Right renal cortex interstitium (tissue), 3 donors: ENCODE measurements at regions not wholly inside any gene's neighbourhood (a gene's known extent, or its start where the extent isn't known, plus 50 kb on each side); places are given as distances from the start of the nearest gene placed in this dataset.

Experiments used
- DNase-seq, 3 donors: peaks; one replicate each; pipeline ENCODE4 v3.0.0-alpha.2; 2013; ENCODE audit warnings: low read depth in 3 of 3, low spot score in 2 of 3

- DNase-seq = no peak
Measured at GRCh38 chr21:16768096-16768495, 744.7 kb upstream of the CXADR start.

- DNase-seq = no peak
Measured at GRCh38 chr21:16770266-16770665, 742.6 kb upstream of the CXADR start.

GRCh38 chr21:16773206-16773605 is 739.6 kb upstream of the CXADR start:
- no peak for DNase-seq

- DNase-seq = no peak
Measured at GRCh38 chr21:16775076-16775475, 737.8 kb upstream of the CXADR start.

GRCh38 chr21:16777041-16777720 is 735.7 kb upstream of the CXADR start:
- DNase-seq = no peak

GRCh38 chr21:16788584-16788983 is 724.3 kb upstream of the CXADR start:
- no peak for DNase-seq

GRCh38 chr21:16789636-16790035 is 723.2 kb upstream of the CXADR start:
- DNase-seq = no peak

- no peak for DNase-seq
Measured at GRCh38 chr21:16792101-16792500, 720.7 kb upstream of the CXADR start.

GRCh38 chr21:16794950-16795349 is 717.9 kb upstream of the CXADR start:
- no peak for DNase-seq

- DNase-seq = no peak
Measured at GRCh38 chr21:16796776-16797175, 716.1 kb upstream of the CXADR start.

GRCh38 chr21:16797540-16797939 is 715.3 kb upstream of the CXADR start:
- no peak for DNase-seq

GRCh38 chr21:16797966-16798365 is 714.9 kb upstream of the CXADR start:
- no peak for DNase-seq

GRCh38 chr21:16800536-16801275 is 712.1 kb upstream of the CXADR start:
- DNase-seq = no peak

- no peak for DNase-seq
Measured at GRCh38 chr21:16811011-16811410, 701.8 kb upstream of the CXADR start.

- no peak for DNase-seq
Measured at GRCh38 chr21:16811970-16812369, 700.9 kb upstream of the CXADR start.

- DNase-seq = no peak
Measured at GRCh38 chr21:16815243-16815642, 697.6 kb upstream of the CXADR start.

GRCh38 chr21:16821588-16821987 is 691.3 kb upstream of the CXADR start:
- DNase-seq = no peak

GRCh38 chr21:16829532-16829931 is 683.3 kb upstream of the CXADR start:
- no peak for DNase-seq

GRCh38 chr21:16832791-16833190 is 680.1 kb upstream of the CXADR start:
- DNase-seq = no peak

- DNase-seq = no peak
Measured at GRCh38 chr21:16834791-16835190, 678.1 kb upstream of the CXADR start.

GRCh38 chr21:16837321-16837720 is 675.5 kb upstream of the CXADR start:
- no peak for DNase-seq

GRCh38 chr21:16837721-16838120 is 675.1 kb upstream of the CXADR start:
- no peak for DNase-seq
